Stimulated activated CD4-positive, alpha-beta T cell treated with anti-CD3 and anti-CD28 coated beads, Interleukin-1b, Interleukin-23, amount 100 ng/mL, for 4 hours (primary cell): ENCODE measurements at regions not wholly inside any gene's neighbourhood (a gene's known extent, or its start where the extent isn't known, plus 50 kb on each side); places are given as distances from the start of the nearest gene placed in this dataset.

Source experiments
- DNase-seq, 2 donors: peaks; one replicate each; pipeline ENCODE4 v3.0.0-alpha.2; 2020; ENCODE audit warnings: low read depth in 2 of 2

GRCh38 chr3:30263238-30263924 lies 343.0 kb upstream of the TGFBR2 start:
- no peak for DNase-seq

- no peak for DNase-seq
Measured at GRCh38 chr3:30263925-30264313, 342.5 kb upstream of the TGFBR2 start.

DNA sequence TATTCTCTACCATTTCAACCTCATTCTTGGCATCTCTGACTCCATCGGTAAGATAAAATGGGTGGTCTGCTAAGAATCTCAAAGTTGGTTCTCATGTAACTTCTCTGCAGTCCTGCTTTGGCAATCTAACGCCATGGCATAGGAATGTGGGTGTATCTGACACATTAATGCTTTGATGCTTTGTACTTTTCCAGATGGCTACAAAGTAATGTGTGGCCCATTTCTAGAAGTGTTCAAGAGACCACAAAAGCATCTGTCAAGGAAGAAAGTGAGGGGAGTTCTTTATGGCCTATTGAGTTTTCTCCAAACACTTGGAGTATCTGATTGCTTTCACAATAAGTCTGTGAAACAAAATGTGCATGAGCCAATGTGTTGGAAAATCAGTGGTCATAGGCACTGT lies 339.9 kb upstream of the TGFBR2 start:
- DNase-seq: no peak

- DNase-seq: no peak
Measured at GRCh38 chr3:30268288-30268687, 338.1 kb upstream of the TGFBR2 start.

DNA sequence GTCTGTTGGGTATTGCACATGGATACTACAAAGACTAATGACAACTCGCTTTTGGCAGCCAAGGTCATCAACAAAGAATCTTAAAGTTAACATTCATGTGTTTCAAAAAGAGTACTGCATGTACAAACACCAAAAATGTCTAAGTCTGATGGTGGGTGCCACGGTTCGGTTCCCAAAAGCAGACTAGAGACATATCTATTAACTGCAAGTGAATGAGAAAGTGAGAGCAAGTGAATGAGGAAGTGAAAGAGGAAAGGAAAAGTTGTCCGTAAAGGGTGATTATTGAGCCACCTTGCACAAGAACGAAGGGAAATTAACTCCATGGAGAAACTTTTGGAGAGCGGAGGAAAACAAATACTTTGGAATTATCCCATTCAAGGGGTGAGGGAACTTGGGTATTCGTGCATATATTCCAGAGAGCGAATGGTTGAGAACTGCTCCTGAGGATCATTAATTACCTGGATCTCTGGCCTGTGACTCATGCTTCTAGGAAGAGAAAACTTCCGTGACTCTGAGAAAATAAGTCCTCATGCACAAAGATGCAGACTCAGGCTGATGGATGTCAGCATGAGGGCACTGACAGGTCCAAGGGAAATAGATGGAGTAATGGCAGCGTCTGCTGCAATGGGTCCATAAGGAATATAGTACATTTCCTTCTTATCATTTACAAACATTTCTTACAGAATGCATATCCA lies 336.5 kb upstream of the TGFBR2 start:
- no peak for DNase-seq

DNA sequence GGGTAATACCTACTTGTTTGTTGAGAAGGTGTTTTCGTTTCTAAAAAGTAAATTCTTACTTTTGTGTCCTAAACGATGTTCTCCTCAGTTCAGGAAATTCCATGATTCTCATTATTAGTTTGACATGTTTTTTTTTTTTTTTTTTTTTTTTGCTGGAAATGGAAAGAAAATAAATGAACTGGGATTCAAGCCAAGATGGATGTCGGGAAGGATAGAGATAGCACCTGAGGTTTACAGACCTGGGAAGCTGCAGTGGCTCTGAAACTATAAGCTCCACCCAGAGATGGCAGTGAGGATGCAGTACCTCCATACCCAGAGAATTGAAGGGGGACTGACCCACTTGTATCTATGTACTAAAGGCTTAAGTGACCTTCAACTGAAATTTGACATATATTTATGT lies 334.6 kb upstream of the TGFBR2 start:
- no peak for DNase-seq

- DNase-seq: no peak
Measured at GRCh38 chr3:30273304-30274072, 332.9 kb upstream of the TGFBR2 start.

DNA sequence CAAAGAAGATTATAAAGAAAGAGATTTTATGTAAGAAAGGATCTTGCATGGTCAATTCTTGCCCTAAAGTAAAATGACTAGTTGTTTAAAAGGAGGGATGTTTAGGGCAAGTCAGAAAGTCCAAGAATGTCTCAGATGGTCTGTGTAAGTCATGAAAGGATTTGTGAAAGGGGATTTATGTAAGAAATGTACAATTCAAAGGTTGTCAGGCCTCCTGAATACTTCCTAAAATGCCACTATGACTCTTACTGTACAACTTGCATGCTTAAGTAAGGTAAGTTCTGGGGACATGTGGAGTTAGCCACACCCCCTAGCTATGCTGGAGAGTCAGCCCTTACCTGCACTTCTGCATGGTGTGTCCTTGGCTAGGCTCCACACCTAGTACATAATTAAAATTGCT lies 328.9 kb upstream of the TGFBR2 start:
- DNase-seq: no peak

DNA sequence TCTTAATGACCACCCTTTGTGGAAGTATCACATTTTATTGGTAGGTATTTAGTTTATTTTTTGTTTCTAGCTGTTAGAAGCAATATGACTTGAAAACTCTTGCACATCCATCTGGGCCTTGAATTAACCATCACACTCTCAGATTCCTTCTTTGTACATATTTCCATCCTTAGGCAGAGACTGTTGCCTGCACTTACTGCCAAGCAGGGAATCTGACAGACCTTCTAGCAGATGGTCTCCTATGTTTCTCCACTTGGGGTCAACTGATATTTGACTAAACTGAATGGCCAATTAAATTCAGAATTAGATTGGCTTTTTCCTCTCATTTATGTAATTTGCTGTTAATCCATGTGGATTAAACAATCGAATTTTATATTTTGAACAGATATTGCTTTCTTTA lies 324.9 kb upstream of the TGFBR2 start:
- no peak for DNase-seq

- no peak for DNase-seq
Measured at GRCh38 chr3:30282154-30282696, 324.2 kb upstream of the TGFBR2 start.

DNA sequence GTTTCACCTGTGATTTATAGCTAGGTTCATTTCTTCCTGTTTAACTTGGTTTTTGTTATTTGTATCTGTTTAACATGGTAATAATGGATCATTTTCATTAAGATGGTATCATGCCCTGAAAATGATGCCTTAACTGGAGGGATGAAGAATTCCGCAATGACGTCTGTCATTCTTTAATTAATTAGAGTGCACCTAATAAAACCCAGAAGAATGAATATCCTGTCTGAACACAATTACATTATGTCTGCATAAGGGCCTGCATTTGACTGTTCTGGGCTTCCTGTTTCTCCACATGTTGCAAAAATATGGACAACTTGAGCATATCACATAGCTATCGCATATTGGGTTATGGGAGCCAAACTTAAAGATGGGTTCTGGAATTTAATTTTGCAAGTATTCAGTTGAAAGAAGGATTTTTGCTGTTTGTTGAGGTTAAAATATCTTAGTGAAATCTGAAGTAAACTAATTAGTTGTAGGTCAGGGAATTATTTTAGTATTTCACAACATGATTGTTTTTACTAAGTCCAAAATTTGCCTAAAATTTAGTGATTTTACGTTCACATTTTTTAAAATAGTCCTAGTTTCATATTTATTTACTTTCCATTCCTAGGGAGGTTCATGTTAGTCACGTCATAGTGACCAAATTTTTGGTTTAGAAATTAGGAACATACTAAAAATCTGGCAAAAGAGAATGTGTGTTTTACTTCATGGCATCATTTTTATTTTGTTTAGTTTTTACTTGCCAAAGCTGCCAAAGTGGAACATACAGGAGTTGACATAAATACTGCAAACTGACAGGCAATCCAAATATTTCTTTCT lies 321.0 kb upstream of the TGFBR2 start:
- DNase-seq: no peak

GRCh38 chr3:30286007-30286669 lies 320.3 kb upstream of the TGFBR2 start:
- DNase-seq: no peak

GRCh38 chr3:30286811-30287210 lies 319.6 kb upstream of the TGFBR2 start:
- no peak for DNase-seq

- DNase-seq: no peak
Measured at GRCh38 chr3:30288830-30289229, 317.6 kb upstream of the TGFBR2 start.

- no peak for DNase-seq
Measured at GRCh38 chr3:30289324-30289723, 317.1 kb upstream of the TGFBR2 start.

GRCh38 chr3:30289766-30290165 lies 316.6 kb upstream of the TGFBR2 start:
- no peak for DNase-seq

DNA sequence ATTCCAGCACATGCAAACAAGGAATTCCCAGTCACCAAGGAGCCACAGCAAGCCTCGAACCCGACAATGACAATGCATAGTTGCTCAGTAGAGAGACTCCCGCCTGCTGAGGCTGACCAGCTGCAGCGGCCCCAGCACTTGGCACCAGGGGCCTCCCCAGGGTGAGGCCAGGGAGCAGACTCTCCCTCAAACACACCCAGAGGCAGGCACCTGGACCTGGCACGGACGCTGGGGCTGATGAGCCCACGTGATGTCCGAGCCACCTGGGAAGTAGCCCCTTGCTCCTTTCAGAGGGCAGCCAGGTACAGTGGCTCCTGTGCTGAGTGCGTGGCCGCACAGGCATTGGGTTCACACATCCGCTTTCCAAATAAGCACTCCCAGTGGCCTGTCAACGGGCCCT lies 315.9 kb upstream of the TGFBR2 start:
- DNase-seq: no peak

GRCh38 chr3:30292192-30292893 lies 314.1 kb upstream of the TGFBR2 start:
- no peak for DNase-seq

DNA sequence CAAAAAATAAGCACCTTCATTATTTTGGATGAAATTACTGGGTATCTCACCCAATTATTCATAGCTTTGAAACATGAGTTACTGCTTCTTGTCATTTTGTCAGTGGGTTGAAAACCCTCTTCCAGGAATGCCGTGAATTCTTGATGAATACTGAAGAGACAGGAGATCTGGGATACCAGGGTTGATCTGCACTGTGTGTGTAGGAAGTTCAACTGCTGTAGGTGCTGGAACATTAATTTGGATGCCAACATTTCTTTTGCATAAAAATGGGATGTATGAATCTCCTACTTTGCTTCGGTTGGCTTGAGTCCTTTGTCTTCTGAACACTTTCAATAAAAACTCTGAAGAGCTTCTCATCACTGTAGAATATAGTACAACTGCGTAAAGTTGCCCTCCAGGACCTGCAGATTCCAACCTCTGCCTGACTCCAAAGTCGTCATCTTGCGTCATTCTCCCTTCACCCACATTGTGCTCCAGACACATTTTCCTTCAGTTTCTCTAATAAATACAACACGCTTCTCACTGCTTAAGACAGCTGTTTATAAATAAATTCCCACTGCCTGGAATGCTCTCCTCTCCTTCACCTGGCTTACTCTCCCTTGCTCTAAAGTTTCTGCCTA lies 312.7 kb upstream of the TGFBR2 start:
- no peak for DNase-seq

DNA sequence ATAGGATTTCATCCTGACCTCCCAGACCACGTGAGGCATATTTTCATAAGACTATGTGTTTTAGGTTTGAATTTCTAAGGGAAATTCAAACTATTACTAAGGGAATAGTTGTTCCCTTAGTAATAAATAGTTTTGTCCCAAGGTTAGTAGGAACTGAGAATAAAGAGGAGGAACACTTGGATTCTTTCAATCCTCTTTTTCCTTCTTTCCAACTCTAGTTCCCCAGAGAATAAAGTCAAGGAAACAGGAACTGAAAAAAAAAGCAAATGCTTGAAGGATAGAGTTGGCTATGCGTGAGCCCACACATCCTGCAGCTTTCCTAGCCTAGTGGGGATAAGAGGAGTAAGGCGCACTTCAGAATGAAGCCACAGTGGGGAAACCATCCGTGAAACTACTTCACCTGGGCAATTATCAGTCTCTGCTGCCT lies 312.1 kb upstream of the TGFBR2 start:
- DNase-seq: no peak
